Heart left ventricle (tissue), 16 donors: ENCODE measurements at regions not wholly inside any gene's neighbourhood (a gene's known extent, or its start where the extent isn't known, plus 50 kb on each side); places are given as distances from the start of the nearest gene placed in this dataset.
A peak's percentile ranks its signal among the peaks of the same experiment; 100 is the strongest.

Source experiments
- ATAC-seq, 4 donors: fragments of 200-7000 bp; cut with Tn5 transposase; one replicate each; pipeline ENCODE4 v1.9.1; 2020 to 2022; ENCODE audit warnings: moderate library complexity in 4 of 4, mild to moderate bottlenecking in 3 of 4, moderate number of reproducible peaks in 1 of 4
- DNase-seq, 5 donors: peaks; one replicate each; pipeline ENCODE4 v3.0.0-alpha.2; 2020
- H3K27ac ChIP-seq, 12 donors: fragments of 200-600 bp; sonication (generic) in 4 of 12; one replicate each; pipeline versions ENCODE4 v1.5.0 to v1.8.0; 2016 to 2022; ENCODE audit warnings: mild to moderate bottlenecking in 2 of 12
- H3K27me3 ChIP-seq, 9 donors: fragments of 200-600 bp; sonication (generic) in 2 of 9; one replicate each; pipeline versions ENCODE4 v1.5.1 to v1.8.0; 2016 to 2022; ENCODE audit warnings: mild to moderate bottlenecking in 3 of 9
- H3K36me3 ChIP-seq, 9 donors: fragments of 200-600 bp; sonication (generic) in 2 of 9; one replicate each; pipeline versions ENCODE4 v1.5.0 to v1.8.0; 2018 to 2022; ENCODE audit warnings: mild to moderate bottlenecking in 2 of 9
- H3K4me1 ChIP-seq, 12 donors: fragments of 200-600 bp; sonication (generic) in 4 of 12; one replicate each; pipeline versions ENCODE4 v1.5.0 to v1.8.0; 2016 to 2022; ENCODE audit warnings: mild to moderate bottlenecking in 3 of 12
- H3K4me3 ChIP-seq, 12 donors: fragments of 200-600 bp; sonication (generic) in 4 of 12; one replicate each; pipeline versions ENCODE4 v1.5.0 to v1.8.0; 2017 to 2022; ENCODE audit warnings: mild to moderate bottlenecking in 9 of 12, moderate library complexity in 4 of 12
- H3K9me3 ChIP-seq, 12 donors: fragments of 200-600 bp; sonication (generic) in 4 of 12; one replicate each; pipeline versions ENCODE4 v1.5.0 to v1.8.0; 2016 to 2022; ENCODE audit warnings: mild to moderate bottlenecking in 1 of 12
- POLR2A ChIP-seq, 2 donors: fragments of 450-650 bp; IDR thresholded peaks; one replicate each; pipeline ENCODE4 v1.6.1; 2017; ENCODE audit warnings: antibody characterized with exemption in 2 of 2, mild to moderate bottlenecking in 2 of 2, moderate library complexity in 2 of 2
- WGBS, 4 donors: extraction: QIAGEN DNeasy Blood & Tissue Kit in 2 of 4; methylation state at CpG; one replicate each; pipeline versions ENCODE4 v1.1.5 to v1.1.7; 2013 to 2018; 5-methylcytosine and 5-hydroxymethylcytosine counted together
- intact Hi-C, 10 donors: fragments of 100-400 bp; cut with DNase I; formaldehyde crosslinking; loops; one replicate each; pipeline versions ENCODE4 v1.11.1 to v1.14.2; 2022
- TF ChIP-seq, protein P1 (sequence below), 12 donors: fragments of 200-600 bp; sonication (generic) in 4 of 12; IDR thresholded peaks; one replicate each; pipeline versions ENCODE4 v1.5.0 to v1.8.0; 2018 to 2022; ENCODE audit warnings: antibody characterized with exemption in 12 of 12, mild to moderate bottlenecking in 5 of 12
- donor health status: ischemic (EF 13 %, LVEDD 7.1; RV severe dilation, severe dysfunction).
- donor health status: healthy with polysubstance abuse.
- donor health status: DM: no; HTN: yes; CAD: no.
- donor health status: DM: no; HTN: no; CAD: no.
- donor health status: ischemic (EF 25% LVEDD 6.9; RV normal size, moderate dysfunction).
- donor health status: ischemic (EF 25% LVEDD 5.7; RV mildly dilated, moderate dysfunction).
- donor health status: healthy.
- donor health status: DM: yes; HTN: yes; CAD: no.
- donor health status: ischemic (EF 35%, LVEDD 5.7; RV mildly dilated, moderate dysfunction).
- donor health status: nonischemic (EF 11% LVEDD 7.7; RV severe dilation, severe dysfunction).
- donor health status: DM: yes; HTN: yes; CAD: no.
- donor health status: PGD.
- donor health status: ischemic (EF 29% LVEDD 5.4; RV normal size, mild dysfunction).
- donor health status: nonischemic (EF 23%, LVEDD 6.1; RV moderate dilation, normal function).

DNA sequence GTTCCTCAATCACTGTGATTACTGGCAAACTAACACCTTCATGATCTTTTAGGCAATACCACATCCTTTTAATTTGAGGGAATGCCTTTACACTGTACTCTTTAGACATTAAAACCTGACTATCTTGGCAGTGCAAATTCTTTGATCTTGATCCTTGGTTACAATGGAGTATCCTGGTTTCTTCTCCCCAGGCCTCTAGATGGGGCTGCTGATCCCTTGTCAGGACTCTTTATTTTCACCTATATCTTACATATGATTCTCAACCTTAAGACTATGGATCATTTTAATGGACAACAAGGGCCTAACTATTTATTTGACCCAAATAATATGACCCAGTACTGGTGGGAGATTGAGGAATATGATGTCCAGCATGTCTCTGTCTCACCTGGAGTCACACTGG lies 1005.5 kb upstream of the INTU start:
- intact Hi-C loops, result loop anchor here in 2 of 10 donors (10.0 kb wide), 2 partner anchors 168 to 328 kb away; no protein-coding TSS in a partner anchor
- no peak for ATAC-seq
- H3K27me3 ChIP-seq, result no peaks in the 10 kb centered on the region
- TF ChIP-seq POLR2A (IDR thresholded peaks at IDR 0.05), result no peak
- TF ChIP-seq, protein P1, sequence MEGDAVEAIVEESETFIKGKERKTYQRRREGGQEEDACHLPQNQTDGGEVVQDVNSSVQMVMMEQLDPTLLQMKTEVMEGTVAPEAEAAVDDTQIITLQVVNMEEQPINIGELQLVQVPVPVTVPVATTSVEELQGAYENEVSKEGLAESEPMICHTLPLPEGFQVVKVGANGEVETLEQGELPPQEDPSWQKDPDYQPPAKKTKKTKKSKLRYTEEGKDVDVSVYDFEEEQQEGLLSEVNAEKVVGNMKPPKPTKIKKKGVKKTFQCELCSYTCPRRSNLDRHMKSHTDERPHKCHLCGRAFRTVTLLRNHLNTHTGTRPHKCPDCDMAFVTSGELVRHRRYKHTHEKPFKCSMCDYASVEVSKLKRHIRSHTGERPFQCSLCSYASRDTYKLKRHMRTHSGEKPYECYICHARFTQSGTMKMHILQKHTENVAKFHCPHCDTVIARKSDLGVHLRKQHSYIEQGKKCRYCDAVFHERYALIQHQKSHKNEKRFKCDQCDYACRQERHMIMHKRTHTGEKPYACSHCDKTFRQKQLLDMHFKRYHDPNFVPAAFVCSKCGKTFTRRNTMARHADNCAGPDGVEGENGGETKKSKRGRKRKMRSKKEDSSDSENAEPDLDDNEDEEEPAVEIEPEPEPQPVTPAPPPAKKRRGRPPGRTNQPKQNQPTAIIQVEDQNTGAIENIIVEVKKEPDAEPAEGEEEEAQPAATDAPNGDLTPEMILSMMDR (IDR thresholded peaks at IDR 0.05), result peak in 6 of 12 donors; percentile 7 to 31 (median 24)
- H3K4me3 ChIP-seq, result no peak overlapping the region
- DNase-seq, result no peak
- H3K9me3 ChIP-seq, result no peaks in the 10 kb centered on the region
- H3K4me1 ChIP-seq, result peaks cover 0 to 4% (median 0%) of the 10 kb centered on the region in 12 donors
- no peaks in the 10 kb centered on the region for H3K36me3 ChIP-seq
- H3K27ac ChIP-seq, result no peak overlapping the region

- no peak for ATAC-seq
- WGBS, 4 donors, result 87 to 93% (median 91%) methylated on average over 3 of the region's 3 CpGs
These were observed 1003.8 kb upstream of the INTU start for GRCh38 chr4:126628933-126629332.

GRCh38 chr4:126630230-126630629 lies 1002.5 kb upstream of the INTU start:
- Histone ChIP-seq H3K4me3 (peak overlapping the region in 4 of 12 donors; percentile 6 to 41 (median 28)), H3K36me3 (no peaks in the 10 kb centered on the region), H3K27me3 (no peaks in the 10 kb centered on the region), H3K27ac (no peak overlapping the region), H3K4me1 (peaks cover 0 to 4% (median 0%) of the 10 kb centered on the region in 12 donors), H3K9me3 (no peaks in the 10 kb centered on the region)
- DNase-seq, result no peak
- peak in 2 of 4 donors; percentile 37 to 64 for ATAC-seq
- TF ChIP-seq, protein P1 (IDR thresholded peaks at IDR 0.05), result no peak
- TF ChIP-seq POLR2A (IDR thresholded peaks at IDR 0.05), result no peak
- intact Hi-C loops, result no loop called here
- WGBS, 4 donors, result 29 to 54% (median 40%) methylated on average over 5 of the region's 5 CpGs

More at GRCh38 chr4:126628933-126629332, 1003.8 kb upstream of the INTU start:
- H3K4me3 ChIP-seq, result no peak overlapping the region
- no peak for TF ChIP-seq POLR2A (IDR thresholded peaks at IDR 0.05)
- TF ChIP-seq, protein P1 (IDR thresholded peaks at IDR 0.05), result no peak
- no peaks in the 10 kb centered on the region for H3K27me3 ChIP-seq
- no peaks in the 10 kb centered on the region for H3K36me3 ChIP-seq
- no peaks in the 10 kb centered on the region for H3K9me3 ChIP-seq
- H3K4me1 ChIP-seq, result peaks cover 0 to 4% (median 0%) of the 10 kb centered on the region in 12 donors
- DNase-seq, result no peak
- intact Hi-C loops, result loop anchor here in 2 of 10 donors (10.0 kb wide), 2 partner anchors 166 to 326 kb away; no protein-coding TSS in a partner anchor
- H3K27ac ChIP-seq, result no peak overlapping the region

GRCh38 chr4:126633306-126633705 lies 999.5 kb upstream of the INTU start:
- 82 to 92% (median 87%) methylated on average over 2 of the region's 2 CpGs for WGBS, 4 donors
- intact Hi-C loops, result no loop called here
- DNase-seq, result no peak
- Histone ChIP-seq H3K36me3 (no peaks in the 10 kb centered on the region), H3K4me1 (peaks cover 0 to 4% (median 0%) of the 10 kb centered on the region in 12 donors), H3K9me3 (no peaks in the 10 kb centered on the region), H3K4me3 (no peak overlapping the region), H3K27ac (no peak overlapping the region), H3K27me3 (no peaks in the 10 kb centered on the region)
- ATAC-seq, result no peak
- TF ChIP-seq POLR2A (IDR thresholded peaks at IDR 0.05), result no peak
- TF ChIP-seq, protein P1 (IDR thresholded peaks at IDR 0.05), result no peak
